Lower lobe of right lung (tissue), 2 donors: ENCODE measurements at regions not wholly inside any gene's neighbourhood (a gene's known extent, or its start where the extent isn't known, plus 50 kb on each side); places are given as distances from the start of the nearest gene placed in this dataset.

ENCODE experiments used
- ATAC-seq, 2 donors: fragments of 200-7000 bp; cut with Tn5 transposase; one replicate each; pipeline ENCODE4 v1.9.1; 2020 to 2022; ENCODE audit warnings: mild to moderate bottlenecking in 2 of 2, moderate library complexity in 2 of 2
- DNase-seq: peaks from one replicate; pipeline ENCODE4 v3.0.0-alpha.2; 2020
- H3K27ac ChIP-seq: fragments of 200-600 bp; one replicate; pipeline ENCODE4 v1.8.0; 2022
- H3K27me3 ChIP-seq: fragments of 200-600 bp; one replicate; pipeline ENCODE4 v1.8.0; 2022; ENCODE audit warnings: low read depth
- H3K36me3 ChIP-seq: fragments of 200-600 bp; one replicate; pipeline ENCODE4 v1.8.0; 2022; ENCODE audit warnings: mild to moderate bottlenecking
- H3K4me1 ChIP-seq: fragments of 200-600 bp; one replicate; pipeline ENCODE4 v1.8.0; 2022
- H3K4me3 ChIP-seq: fragments of 200-600 bp; one replicate; pipeline ENCODE4 v1.8.0; 2022; ENCODE audit warnings: mild to moderate bottlenecking
- H3K9me3 ChIP-seq: fragments of 200-600 bp; one replicate; pipeline ENCODE4 v1.8.0; 2022
- CTCF ChIP-seq: fragments of 200-600 bp; IDR thresholded peaks from one replicate; pipeline ENCODE4 v1.8.0; 2022; ENCODE audit warnings: antibody characterized with exemption, mild to moderate bottlenecking
- intact Hi-C: fragments of 100-400 bp; cut with DNase I; formaldehyde crosslinking; loops from one replicate; pipeline ENCODE4 v1.11.0; 2022
- donor health status: DM: no; HTN: yes; CAD: no; lungs with severe emphysema.

- no peaks in the 10 kb centered on the region for H3K9me3 ChIP-seq
- peaks cover 5% of the 10 kb centered on the region for H3K27me3 ChIP-seq
- no peak for DNase-seq
- no peaks in the 10 kb centered on the region for H3K4me1 ChIP-seq
- TF ChIP-seq CTCF = no peak
- H3K36me3 ChIP-seq = no peaks in the 10 kb centered on the region
- no peak for ATAC-seq
- intact Hi-C loops = no loop called here
- H3K27ac ChIP-seq = no peak overlapping the region
- H3K4me3 ChIP-seq = no peak overlapping the region
These were observed 82.7 kb downstream of the FOXB1 start for GRCh38 chr15:60086681-60087429.

- H3K36me3 ChIP-seq = no peaks in the 10 kb centered on the region
- H3K27ac ChIP-seq = no peak overlapping the region
- peaks cover 5% of the 10 kb centered on the region for H3K27me3 ChIP-seq
- no peak overlapping the region for H3K4me3 ChIP-seq
- DNase-seq (no peak), ATAC-seq (no peak)
- TF ChIP-seq CTCF = no peak
- H3K9me3 ChIP-seq = no peaks in the 10 kb centered on the region
- no peaks in the 10 kb centered on the region for H3K4me1 ChIP-seq
- intact Hi-C loops = no loop called here
These were observed 83.5 kb downstream of the FOXB1 start for GRCh38 chr15:60087561-60087960.

- Histone ChIP-seq H3K27me3 (peaks cover 5% of the 10 kb centered on the region), H3K9me3 (no peaks in the 10 kb centered on the region), H3K4me1 (no peaks in the 10 kb centered on the region), H3K4me3 (no peak overlapping the region), H3K27ac (peak overlapping the region; percentile 67), H3K36me3 (no peaks in the 10 kb centered on the region)
- DNase-seq (no peak), ATAC-seq (peak in 1 of 2 donors; percentile 5)
- no peak for TF ChIP-seq CTCF
- intact Hi-C loops = no loop called here
These were observed 86.6 kb downstream of the FOXB1 start for GRCh38 chr15:60090747-60091146.

- DNase-seq (peak; percentile 64), ATAC-seq (peak; percentile 96 to 97)
- Histone ChIP-seq H3K36me3 (no peaks in the 10 kb centered on the region), H3K27ac (peak overlapping the region; percentile 67), H3K27me3 (peaks cover 5% of the 10 kb centered on the region), H3K9me3 (no peaks in the 10 kb centered on the region), H3K4me3 (no peak overlapping the region), H3K4me1 (no peaks in the 10 kb centered on the region)
- no peak for TF ChIP-seq CTCF
- intact Hi-C loops = no loop called here
These were observed 87.0 kb downstream of the FOXB1 start for GRCh38 chr15:60091157-60091556.

GRCh38 chr15:60091911-60092310 lies 87.8 kb downstream of the FOXB1 start:
- no peak for ATAC-seq

More at GRCh38 chr15:60091911-60092310, 87.8 kb downstream of the FOXB1 start:
- Histone ChIP-seq H3K27ac (no peak overlapping the region), H3K36me3 (no peaks in the 10 kb centered on the region), H3K9me3 (no peaks in the 10 kb centered on the region), H3K27me3 (peaks cover 5% of the 10 kb centered on the region), H3K4me3 (no peak overlapping the region), H3K4me1 (no peaks in the 10 kb centered on the region)
- no peak for TF ChIP-seq CTCF
- intact Hi-C loops = no loop called here
- DNase-seq = no peak
